SK-N-MC (cell line): ENCODE measurements at regions not wholly inside any gene's neighbourhood (a gene's known extent, or its start where the extent isn't known, plus 50 kb on each side); places are given as distances from the start of the nearest gene placed in this dataset.

ENCODE experiments used
- EZH2 ChIP-seq: fragments of 200-600 bp; sonication (generic); IDR thresholded peaks from one replicate; pipeline ENCODE4 v1.6.1; 2017; ENCODE audit warnings: antibody characterized with exemption
- FOXP2 ChIP-seq: optimal IDR thresholded peaks from 2 replicates; pipeline ENCODE3; 2011; ENCODE audit warnings: mild to moderate bottlenecking, moderate library complexity; ENCODE audit not compliant: insufficient read depth; ENCODE audit errors: extremely low read length, control extremely low read depth
- POLR2AphosphoS5 ChIP-seq: IDR thresholded peaks from 2 replicates; pipeline ENCODE4 v1.6.1; 2012; ENCODE audit warnings: mild to moderate bottlenecking, low read depth, low read length, borderline replicate concordance

GRCh38 chr15:95901271-95901670 lies 429.2 kb upstream of the NR2F2 start:
- TF ChIP-seq EZH2 (no peak), FOXP2 (no peak), POLR2AphosphoS5 (no peak)
